SJSA1 (cell line): ENCODE measurements at regions not wholly inside any gene's neighbourhood (a gene's known extent, or its start where the extent isn't known, plus 50 kb on each side); places are given as distances from the start of the nearest gene placed in this dataset.

Experiments used
- DNase-seq, 2 experiments: peaks; one replicate each; pipeline ENCODE4 v3.0.0-alpha.2; 2015 to 2020; ENCODE audit warnings: low spot score in 2 of 2, low read depth in 1 of 2
- H3K27ac ChIP-seq: fragments of 250-450 bp; sonication (Bioruptor Pico); 2 replicates; pipeline ENCODE4 v1.5.1; 2020; ENCODE audit warnings: mild to moderate bottlenecking, moderate library complexity
- H3K27me3 ChIP-seq: fragments of 250-450 bp; sonication (Bioruptor Pico); replicated peaks from 2 replicates; pipeline ENCODE4 v1.5.1; 2020; ENCODE audit warnings: mild to moderate bottlenecking, moderate library complexity
- H3K36me3 ChIP-seq: fragments of 250-450 bp; sonication (Bioruptor Pico); 2 replicates; pipeline ENCODE4 v1.5.1; 2020; ENCODE audit warnings: mild to moderate bottlenecking
- H3K4me1 ChIP-seq: fragments of 250-450 bp; sonication (Bioruptor Pico); replicated peaks from 2 replicates; pipeline ENCODE4 v1.6.1; 2021; ENCODE audit warnings: mild to moderate bottlenecking
- H3K4me3 ChIP-seq: fragments of 250-450 bp; sonication (Bioruptor Pico); 2 replicates; pipeline ENCODE4 v1.5.1; 2020; ENCODE audit warnings: mild to moderate bottlenecking
- H3K9me3 ChIP-seq: fragments of 250-450 bp; sonication (Bioruptor Pico); replicated peaks from 2 replicates; pipeline ENCODE4 v1.5.1; 2020; ENCODE audit warnings: mild to moderate bottlenecking

DNA sequence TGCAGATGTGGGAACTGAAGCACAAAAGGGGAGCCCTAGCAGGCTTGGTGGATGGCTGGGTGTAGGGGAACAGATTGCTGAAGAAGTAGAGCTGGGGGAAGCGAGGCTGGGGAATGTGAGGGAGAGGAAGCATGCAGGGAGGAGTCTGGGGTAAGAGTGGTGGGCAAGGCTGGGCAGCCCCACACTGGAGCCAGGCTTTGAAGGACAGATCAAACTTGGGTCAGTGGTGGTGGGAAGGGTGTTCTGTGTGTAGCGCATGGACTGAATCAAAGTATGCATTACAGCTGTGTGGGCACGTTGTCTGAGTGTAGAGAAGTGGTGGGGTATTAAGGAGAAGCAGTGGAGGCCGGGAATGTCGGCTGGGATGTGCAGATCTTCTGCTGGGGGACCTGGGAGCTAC lies 116.0 kb downstream of the CYLD start:
- Histone ChIP-seq H3K36me3 (no peaks in the 10 kb centered on the region), H3K9me3 (no peaks in the 10 kb centered on the region; the same call in 1 of the 2 replicates), H3K4me3 (no peak overlapping the region), H3K4me1 (peaks cover 17% of the 10 kb centered on the region), H3K27ac (no peak overlapping the region), H3K27me3 (no peaks in the 10 kb centered on the region)
- no peak for DNase-seq

GRCh38 chr16:50856991-50857390 lies 115.1 kb downstream of the CYLD start:
- no peak overlapping the region for H3K4me3 ChIP-seq
- H3K27ac ChIP-seq, result no peak overlapping the region
- H3K4me1 ChIP-seq, result peaks cover 9% of the 10 kb centered on the region
- no peaks in the 10 kb centered on the region for H3K36me3 ChIP-seq
- H3K9me3 ChIP-seq, result no peaks in the 10 kb centered on the region; the same call in 1 of the 2 replicates
- DNase-seq, result no peak
- no peaks in the 10 kb centered on the region for H3K27me3 ChIP-seq

- no peaks in the 10 kb centered on the region for H3K4me1 ChIP-seq
- H3K27me3 ChIP-seq, result no peaks in the 10 kb centered on the region; the same call in 1 of the 2 replicates
- no peaks in the 10 kb centered on the region for H3K36me3 ChIP-seq
- H3K9me3 ChIP-seq, result no peaks in the 10 kb centered on the region; the same call in 1 of the 2 replicates
- H3K27ac ChIP-seq, result no peak overlapping the region
- H3K4me3 ChIP-seq, result no peak overlapping the region
- no peak for DNase-seq
These were observed 111.4 kb downstream of the CYLD start for GRCh38 chr16:50853329-50853728.
